ENCODE measurements at regions not wholly inside any gene's neighbourhood (a gene's known extent, or its start where the extent isn't known, plus 50 kb on each side); places are given as distances from the start of the nearest gene placed in this dataset.

DNA sequence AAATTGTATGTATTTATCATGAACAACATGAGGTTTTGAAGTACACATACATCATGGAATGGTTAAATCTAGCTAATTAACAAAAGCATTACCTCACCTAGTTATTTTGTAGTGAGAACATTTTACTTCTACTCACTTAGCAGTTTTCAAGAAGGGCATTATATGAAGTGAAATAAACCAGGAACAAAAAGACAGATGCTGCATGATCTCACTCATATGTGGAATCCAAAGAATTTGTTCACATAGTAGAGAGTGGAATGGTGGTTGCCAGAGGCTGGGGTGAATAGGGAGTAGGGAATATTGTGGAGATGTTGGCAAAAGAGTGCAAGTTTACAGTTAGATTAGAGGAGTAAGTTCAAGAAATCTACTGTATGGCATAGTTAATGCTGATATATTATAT is 292.0 kb downstream of the ASXL3 start:
- no peak for TF ChIP-seq CTCF (IDR thresholded peaks at IDR 0.05; ENCODE audit: low read depth, low read length)
- TF ChIP-seq EZH2phosphoT487 (IDR thresholded peaks at IDR 0.05; ENCODE audit: low read depth) = no peak

All from OCI-LY3 (cell line).